ENCODE measurements at regions not wholly inside any gene's neighbourhood (a gene's known extent, or its start where the extent isn't known, plus 50 kb on each side); places are given as distances from the start of the nearest gene placed in this dataset.
"Not testable (repeated sequence)": the region's sequence is repeated elsewhere in the genome, so short reads cannot be mapped to it uniquely, and the experiment has no call there.

- DNase-seq (ENCODE audit: low read depth), result not testable (repeated sequence)
These were observed 85.1 kb upstream of the FBXO28 start for GRCh38 chr1:224028802-224029201.

GRCh38 chr1:224023122-224023521 is 90.8 kb upstream of the FBXO28 start:
- not testable (repeated sequence) for DNase-seq (ENCODE audit: low read depth)

GRCh38 chr1:224022249-224022970 is 91.5 kb upstream of the FBXO28 start:
- not testable (repeated sequence) for DNase-seq (ENCODE audit: low read depth)

- not testable (repeated sequence) for DNase-seq (ENCODE audit: low read depth)
These were observed 94.0 kb upstream of the FBXO28 start for GRCh38 chr1:224019866-224020265.

GRCh38 chr1:224015782-224016181 is 98.1 kb upstream of the FBXO28 start:
- not testable (repeated sequence) for DNase-seq (ENCODE audit: low read depth)

GRCh38 chr1:224014330-224014649 is 99.6 kb upstream of the FBXO28 start:
- DNase-seq (ENCODE audit: low read depth), result no peak

DNA sequence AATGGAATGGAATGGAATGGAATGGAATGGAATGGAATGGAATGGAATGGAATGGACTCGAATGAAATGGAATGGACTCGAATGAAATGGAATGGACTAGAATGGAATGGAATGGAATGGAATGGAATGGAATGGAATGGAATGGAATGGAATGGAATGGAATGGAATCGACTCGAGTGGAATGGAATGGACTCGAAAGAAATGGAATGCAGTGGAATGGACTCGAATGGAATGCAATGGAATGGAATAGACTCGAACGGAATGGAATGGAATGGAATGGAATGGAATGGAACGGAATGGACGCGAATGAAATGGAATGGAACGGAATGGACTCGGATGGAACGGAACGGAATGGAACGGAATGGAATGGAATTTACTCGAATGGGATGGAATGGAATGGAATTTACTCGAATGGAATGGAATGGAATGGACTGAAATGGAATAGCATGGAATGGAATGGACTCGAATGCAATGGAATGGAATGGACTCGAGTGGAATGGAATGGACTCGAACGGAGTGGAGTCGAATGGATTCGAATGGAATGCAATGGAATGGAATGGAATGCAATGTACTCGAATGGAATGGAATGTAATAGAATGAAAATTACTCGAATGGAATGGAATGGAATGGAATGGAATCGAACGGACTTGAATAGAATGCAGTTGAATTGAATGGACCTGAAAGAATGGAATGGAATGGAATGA is 100.1 kb upstream of the FBXO28 start:
- DNase-seq (ENCODE audit: low read depth), result not testable (repeated sequence)

DNA sequence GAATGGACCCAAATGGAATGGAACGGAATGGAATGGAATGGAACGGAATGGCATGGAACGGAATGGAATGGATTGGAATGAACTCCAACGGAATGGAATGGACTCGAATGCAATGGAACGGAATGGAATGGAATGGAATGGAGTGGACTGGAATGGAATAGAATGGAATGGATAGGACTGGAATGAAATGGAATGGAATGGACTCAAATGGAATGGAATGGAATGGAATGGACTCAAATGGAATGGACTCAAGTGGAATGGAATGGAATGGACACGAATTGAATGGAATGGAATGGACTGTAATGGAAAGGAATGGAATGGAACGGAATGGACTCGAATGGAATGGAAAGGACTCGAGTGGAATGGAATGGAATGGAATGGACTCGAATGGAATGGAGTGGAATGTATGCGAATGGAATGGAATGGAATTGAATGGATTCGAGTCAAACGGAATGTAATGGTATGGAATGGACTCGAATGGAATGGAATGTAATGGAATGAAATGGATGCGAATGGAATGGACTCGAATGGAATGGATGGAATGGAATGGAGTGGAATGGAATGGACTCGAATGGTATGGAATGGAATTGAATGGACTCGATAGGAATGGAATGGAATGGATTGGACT is 101.0 kb upstream of the FBXO28 start:
- DNase-seq (ENCODE audit: low read depth), result not testable (repeated sequence)

- not testable (repeated sequence) for DNase-seq (ENCODE audit: low read depth)
These were observed 101.7 kb upstream of the FBXO28 start for GRCh38 chr1:224012162-224012561.

GRCh38 chr1:224011751-224012150 is 102.2 kb upstream of the FBXO28 start:
- not testable (repeated sequence) for DNase-seq (ENCODE audit: low read depth)

DNA sequence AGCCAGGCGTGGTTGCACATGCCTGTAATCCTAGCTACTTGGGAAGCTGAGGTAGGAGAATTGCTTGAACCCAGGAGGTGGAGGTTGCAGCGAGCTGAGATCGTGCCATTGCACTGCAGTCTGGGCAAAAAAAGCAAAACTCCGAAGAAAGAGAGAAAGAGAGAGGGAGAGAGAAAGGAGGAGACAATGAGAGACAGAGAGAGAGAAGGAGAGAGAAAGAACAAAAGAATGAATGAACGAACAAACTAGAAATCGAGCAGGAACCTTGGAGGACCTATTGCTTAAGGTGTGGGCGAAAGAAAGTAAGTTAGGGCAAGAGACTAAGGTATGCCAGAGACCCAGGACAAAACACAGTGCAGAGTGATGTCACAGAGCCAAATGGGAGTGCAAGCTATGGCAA is 102.8 kb upstream of the FBXO28 start:
- DNase-seq (ENCODE audit: low read depth), result not testable (repeated sequence)

- DNase-seq (ENCODE audit: low read depth), result not testable (repeated sequence)
These were observed 107.9 kb upstream of the FBXO28 start for GRCh38 chr1:224005973-224006372.

DNA sequence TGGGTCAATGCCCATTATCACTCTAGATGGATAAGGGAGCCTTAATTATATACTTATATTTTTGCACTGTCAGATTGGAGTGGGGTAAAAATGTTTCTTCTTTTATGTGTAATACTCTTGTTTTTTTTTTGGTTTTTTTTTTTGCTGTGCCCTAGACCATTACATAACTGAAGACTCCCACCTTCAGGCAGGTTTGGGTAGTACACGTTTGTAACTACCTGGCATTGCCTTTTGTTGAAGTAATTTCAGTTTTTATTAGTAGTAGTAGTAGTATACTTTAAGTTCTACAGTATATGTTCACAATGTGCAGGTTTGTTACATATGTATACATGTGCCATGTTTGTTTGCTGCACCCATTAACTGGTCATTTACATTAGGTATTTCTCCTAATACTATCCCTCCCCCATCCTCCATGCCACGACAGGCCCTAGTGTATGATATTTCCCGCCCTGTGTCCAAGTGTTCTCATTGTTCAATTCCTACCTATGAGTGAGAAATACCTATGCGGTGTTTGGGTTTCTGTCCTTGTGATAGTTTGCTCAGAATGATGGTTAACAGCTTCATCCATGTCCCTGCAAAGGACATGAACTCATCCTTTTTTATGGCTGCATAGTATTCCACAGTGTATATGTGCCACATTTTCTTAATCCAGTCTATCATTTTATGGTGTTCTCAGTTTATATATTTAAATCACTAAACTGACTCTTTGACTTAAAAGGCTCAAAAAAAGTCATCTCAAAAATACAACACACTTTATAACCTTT is 109.2 kb upstream of the FBXO28 start:
- not testable (repeated sequence) for DNase-seq (ENCODE audit: low read depth)

GRCh38 chr1:224003896-224004295 is 110.0 kb upstream of the FBXO28 start:
- DNase-seq (ENCODE audit: low read depth), result not testable (repeated sequence)

DNA sequence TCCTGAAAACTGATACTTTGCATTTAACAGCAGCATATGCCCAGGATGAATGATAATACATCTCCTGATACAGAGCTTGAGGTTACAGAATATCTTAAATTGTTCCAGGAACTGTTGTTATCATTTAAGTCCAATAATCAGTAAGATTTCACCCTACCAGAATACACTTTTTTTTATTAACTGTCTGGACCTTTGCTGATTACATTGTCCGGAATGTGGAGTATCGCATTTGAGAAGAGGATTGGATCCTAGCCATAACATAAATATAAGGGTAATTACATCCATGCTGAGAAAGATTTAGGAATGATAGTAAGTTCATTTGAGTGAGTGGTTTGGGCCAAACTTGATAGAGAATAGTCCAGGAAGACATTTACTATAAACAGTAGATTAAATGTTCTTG is 112.2 kb upstream of the FBXO28 start:
- DNase-seq (ENCODE audit: low read depth), result not testable (repeated sequence)

GRCh38 chr1:223999761-224000160 is 114.2 kb upstream of the FBXO28 start:
- not testable (repeated sequence) for DNase-seq (ENCODE audit: low read depth)

GRCh38 chr1:223998676-223999455 is 115.0 kb upstream of the FBXO28 start:
- DNase-seq (ENCODE audit: low read depth), result not testable (repeated sequence)

GRCh38 chr1:223996376-223996775 is 117.5 kb upstream of the FBXO28 start:
- not testable (repeated sequence) for DNase-seq (ENCODE audit: low read depth)

- peak; percentile 100 for DNase-seq (ENCODE audit: low read depth)
These were observed 121.3 kb upstream of the FBXO28 start for GRCh38 chr1:223992456-223993246.

GRCh38 chr1:223991297-223991857 is 122.5 kb upstream of the FBXO28 start:
- not testable (repeated sequence) for DNase-seq (ENCODE audit: low read depth)
